ENCODE measurements at regions not wholly inside any gene's neighbourhood (a gene's known extent, or its start where the extent isn't known, plus 50 kb on each side); places are given as distances from the start of the nearest gene placed in this dataset.

- H2AFZ ChIP-seq (ENCODE audit: low read depth, low read length) = no peak overlapping the region
- no peak overlapping the region for H3K27ac ChIP-seq (ENCODE audit: low read length)
- H3K4me1 ChIP-seq (ENCODE audit: low read length) = no peaks in the 10 kb centered on the region
- TF ChIP-seq EZH2phosphoT487 (IDR thresholded peaks at IDR 0.05; ENCODE audit: low read depth) (no peak), CTCF (IDR thresholded peaks at IDR 0.05; ENCODE audit: low read depth, low read length) (no peak)
- no peak overlapping the region for H3K4me2 ChIP-seq (ENCODE audit: low read length)
- no peak overlapping the region for H3K4me3 ChIP-seq (ENCODE audit: low read length)
- H3K79me2 ChIP-seq (ENCODE audit: low read length) = no peaks in the 10 kb centered on the region
- no peaks in the 10 kb centered on the region for H3K27me3 ChIP-seq (ENCODE audit: low read depth, low read length)
- H3K9ac ChIP-seq (ENCODE audit: low read length) = no peak overlapping the region
- no peaks in the 10 kb centered on the region for H4K20me1 ChIP-seq (ENCODE audit: insufficient read depth, low read length)
- no peaks in the 10 kb centered on the region for H3K36me3 ChIP-seq (replicated peaks; ENCODE audit: low read depth, low read length)
- no peaks in the 10 kb centered on the region for H3K9me3 ChIP-seq (ENCODE audit: insufficient read depth, low read length)
These were observed 943.7 kb downstream of the EFNA5 start for GRCh38 chr5:106727071-106727470.

GRCh38 chr5:106720367-106720766, 950.4 kb downstream of the EFNA5 start:
- Histone ChIP-seq H3K9me3 (ENCODE audit: insufficient read depth, low read length) (no peaks in the 10 kb centered on the region), H3K36me3 (replicated peaks; ENCODE audit: low read depth, low read length) (no peaks in the 10 kb centered on the region), H3K9ac (ENCODE audit: low read length) (no peak overlapping the region), H3K4me2 (ENCODE audit: low read length) (no peak overlapping the region), H3K27me3 (ENCODE audit: low read depth, low read length) (no peaks in the 10 kb centered on the region), H3K4me1 (ENCODE audit: low read length) (no peaks in the 10 kb centered on the region), H2AFZ (ENCODE audit: low read depth, low read length) (no peak overlapping the region), H3K4me3 (ENCODE audit: low read length) (no peak overlapping the region), H3K27ac (ENCODE audit: low read length) (no peak overlapping the region), H4K20me1 (ENCODE audit: insufficient read depth, low read length) (no peaks in the 10 kb centered on the region), H3K79me2 (ENCODE audit: low read length) (no peaks in the 10 kb centered on the region)
- no peak for TF ChIP-seq EZH2phosphoT487 (IDR thresholded peaks at IDR 0.05; ENCODE audit: low read depth)
- TF ChIP-seq CTCF (IDR thresholded peaks at IDR 0.05; ENCODE audit: low read depth, low read length) = no peak

- H3K4me2 ChIP-seq (ENCODE audit: low read length) = no peak overlapping the region
- no peaks in the 10 kb centered on the region for H3K27me3 ChIP-seq (ENCODE audit: low read depth, low read length)
- H3K9me3 ChIP-seq (ENCODE audit: insufficient read depth, low read length) = no peaks in the 10 kb centered on the region
- no peak overlapping the region for H3K27ac ChIP-seq (ENCODE audit: low read length)
- no peak overlapping the region for H3K4me3 ChIP-seq (ENCODE audit: low read length)
- no peak overlapping the region for H2AFZ ChIP-seq (ENCODE audit: low read depth, low read length)
- no peaks in the 10 kb centered on the region for H3K36me3 ChIP-seq (replicated peaks; ENCODE audit: low read depth, low read length)
- no peaks in the 10 kb centered on the region for H3K79me2 ChIP-seq (ENCODE audit: low read length)
- H4K20me1 ChIP-seq (ENCODE audit: insufficient read depth, low read length) = no peaks in the 10 kb centered on the region
- H3K4me1 ChIP-seq (ENCODE audit: low read length) = no peaks in the 10 kb centered on the region
- H3K9ac ChIP-seq (ENCODE audit: low read length) = no peak overlapping the region
- TF ChIP-seq CTCF (IDR thresholded peaks at IDR 0.05; ENCODE audit: low read depth, low read length) (no peak), EZH2phosphoT487 (IDR thresholded peaks at IDR 0.05; ENCODE audit: low read depth) (no peak)
These were observed 970.9 kb downstream of the EFNA5 start for GRCh38 chr5:106699796-106700195.

GRCh38 chr5:106699198-106699597, 971.5 kb downstream of the EFNA5 start:
- TF ChIP-seq CTCF (IDR thresholded peaks at IDR 0.05; ENCODE audit: low read depth, low read length) (peak; percentile 30), EZH2phosphoT487 (IDR thresholded peaks at IDR 0.05; ENCODE audit: low read depth) (no peak)
- no peaks in the 10 kb centered on the region for H3K79me2 ChIP-seq (ENCODE audit: low read length)
- H3K4me1 ChIP-seq (ENCODE audit: low read length) = no peaks in the 10 kb centered on the region
- H3K27me3 ChIP-seq (ENCODE audit: low read depth, low read length) = no peaks in the 10 kb centered on the region
- H2AFZ ChIP-seq (ENCODE audit: low read depth, low read length) = no peak overlapping the region
- H3K36me3 ChIP-seq (replicated peaks; ENCODE audit: low read depth, low read length) = no peaks in the 10 kb centered on the region
- no peak overlapping the region for H3K4me2 ChIP-seq (ENCODE audit: low read length)
- no peaks in the 10 kb centered on the region for H3K9me3 ChIP-seq (ENCODE audit: insufficient read depth, low read length)
- no peak overlapping the region for H3K4me3 ChIP-seq (ENCODE audit: low read length)
- no peaks in the 10 kb centered on the region for H4K20me1 ChIP-seq (ENCODE audit: insufficient read depth, low read length)
- no peak overlapping the region for H3K27ac ChIP-seq (ENCODE audit: low read length)
- H3K9ac ChIP-seq (ENCODE audit: low read length) = no peak overlapping the region
